GM06990 (cell line): ENCODE measurements at regions not wholly inside any gene's neighbourhood (a gene's known extent, or its start where the extent isn't known, plus 50 kb on each side); places are given as distances from the start of the nearest gene placed in this dataset.

ENCODE experiments used
- DNase-seq: peaks from one replicate; pipeline ENCODE4 v3.0.0-alpha.2; 2011; ENCODE audit not compliant: insufficient read length; ENCODE audit errors: extremely low read depth
- H3K27me3 ChIP-seq: replicated peaks from 2 replicates; pipeline ENCODE4 v1.6.0; 2011; ENCODE audit warnings: low read length; ENCODE audit not compliant: control insufficient read depth, insufficient read depth
- H3K36me3 ChIP-seq: 2 replicates; pipeline ENCODE4 v1.5.1; 2011; ENCODE audit warnings: low read length; ENCODE audit not compliant: control insufficient read depth, insufficient read depth
- H3K4me3 ChIP-seq: replicated peaks from 2 replicates; pipeline ENCODE4 v1.5.1; 2011; ENCODE audit warnings: low read depth, mild to moderate bottlenecking, control low read depth, low read length
- TF ChIP-seq, protein P1 (sequence below): IDR thresholded peaks from 2 replicates; pipeline ENCODE4 v1.5.1; 2011; ENCODE audit warnings: low read length, control low read depth, mild to moderate bottlenecking, inconsistent platforms; ENCODE audit not compliant: insufficient read depth, poor library complexity, severe bottlenecking

DNA sequence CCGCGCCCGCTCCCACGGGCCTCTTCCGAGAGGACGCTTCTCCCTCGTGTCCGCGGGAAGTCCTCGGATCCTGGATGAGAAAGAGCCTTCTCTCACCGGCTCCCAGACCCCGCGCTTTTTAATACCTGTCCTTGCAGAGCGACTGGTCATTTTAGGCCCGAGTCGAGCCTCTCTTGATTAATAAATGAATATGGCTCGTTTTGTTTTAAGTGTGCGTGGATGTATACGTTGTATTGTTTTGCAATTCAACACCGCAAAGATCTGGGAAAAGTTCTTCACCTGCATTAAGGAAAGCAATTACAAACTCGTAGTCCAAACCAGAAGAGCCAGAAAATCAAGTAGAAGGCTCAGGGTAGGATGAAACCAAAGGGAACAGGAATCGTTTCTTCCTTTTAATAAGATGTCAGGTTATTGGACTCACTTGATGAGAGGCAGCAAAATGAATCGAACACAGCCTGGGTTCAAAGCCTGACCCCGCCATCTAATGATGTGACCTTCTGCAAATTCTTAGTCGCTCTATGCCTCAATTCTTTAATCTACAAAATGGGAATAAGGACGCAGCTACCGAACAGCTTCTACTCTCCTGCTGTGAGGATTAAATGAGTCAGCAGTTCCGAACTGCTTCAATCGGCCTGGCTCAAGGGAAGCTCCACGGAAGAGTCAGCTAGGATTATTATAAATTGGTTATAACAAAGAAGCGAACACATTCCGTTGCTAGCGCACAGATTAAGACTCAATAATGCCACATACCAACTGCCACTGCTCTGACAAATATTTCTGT lies 277.8 kb upstream of the NEBL start:
- no peak for DNase-seq
- no peaks in the 10 kb centered on the region; the same call in 1 of the 2 replicates for H3K27me3 ChIP-seq
- no peaks in the 10 kb centered on the region for H3K36me3 ChIP-seq
- H3K4me3 ChIP-seq, result no peak overlapping the region
- TF ChIP-seq, protein P1, sequence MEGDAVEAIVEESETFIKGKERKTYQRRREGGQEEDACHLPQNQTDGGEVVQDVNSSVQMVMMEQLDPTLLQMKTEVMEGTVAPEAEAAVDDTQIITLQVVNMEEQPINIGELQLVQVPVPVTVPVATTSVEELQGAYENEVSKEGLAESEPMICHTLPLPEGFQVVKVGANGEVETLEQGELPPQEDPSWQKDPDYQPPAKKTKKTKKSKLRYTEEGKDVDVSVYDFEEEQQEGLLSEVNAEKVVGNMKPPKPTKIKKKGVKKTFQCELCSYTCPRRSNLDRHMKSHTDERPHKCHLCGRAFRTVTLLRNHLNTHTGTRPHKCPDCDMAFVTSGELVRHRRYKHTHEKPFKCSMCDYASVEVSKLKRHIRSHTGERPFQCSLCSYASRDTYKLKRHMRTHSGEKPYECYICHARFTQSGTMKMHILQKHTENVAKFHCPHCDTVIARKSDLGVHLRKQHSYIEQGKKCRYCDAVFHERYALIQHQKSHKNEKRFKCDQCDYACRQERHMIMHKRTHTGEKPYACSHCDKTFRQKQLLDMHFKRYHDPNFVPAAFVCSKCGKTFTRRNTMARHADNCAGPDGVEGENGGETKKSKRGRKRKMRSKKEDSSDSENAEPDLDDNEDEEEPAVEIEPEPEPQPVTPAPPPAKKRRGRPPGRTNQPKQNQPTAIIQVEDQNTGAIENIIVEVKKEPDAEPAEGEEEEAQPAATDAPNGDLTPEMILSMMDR, result no peak

- TF ChIP-seq, protein P1, result no peak
- no peak overlapping the region for H3K4me3 ChIP-seq
- H3K27me3 ChIP-seq, result no peaks in the 10 kb centered on the region; the same call in 1 of the 2 replicates
- peak; percentile 20 for DNase-seq
- H3K36me3 ChIP-seq, result no peaks in the 10 kb centered on the region
Observed at GRCh38 chr10:21173802-21174714, 276.9 kb upstream of the NEBL start.

GRCh38 chr10:21172930-21173801 lies 276.1 kb upstream of the NEBL start:
- peak; percentile 6 for DNase-seq
- H3K36me3 ChIP-seq, result no peaks in the 10 kb centered on the region
- H3K27me3 ChIP-seq, result no peaks in the 10 kb centered on the region; the same call in 1 of the 2 replicates
- TF ChIP-seq, protein P1, result no peak
- no peak overlapping the region for H3K4me3 ChIP-seq

GRCh38 chr10:21172542-21172929 lies 275.4 kb upstream of the NEBL start:
- no peaks in the 10 kb centered on the region; the same call in 1 of the 2 replicates for H3K27me3 ChIP-seq

More at GRCh38 chr10:21172542-21172929, 275.4 kb upstream of the NEBL start:
- DNase-seq, result no peak
- TF ChIP-seq, protein P1, result no peak
- Histone ChIP-seq H3K4me3 (no peak overlapping the region), H3K36me3 (no peaks in the 10 kb centered on the region)
